ENCODE measurements at regions not wholly inside any gene's neighbourhood (a gene's known extent, or its start where the extent isn't known, plus 50 kb on each side); places are given as distances from the start of the nearest gene placed in this dataset.

- no peak for DNase-seq
Measured at GRCh38 chr1:99170516-99170915, 93.8 kb upstream of the PLPPR4 start.

DNA sequence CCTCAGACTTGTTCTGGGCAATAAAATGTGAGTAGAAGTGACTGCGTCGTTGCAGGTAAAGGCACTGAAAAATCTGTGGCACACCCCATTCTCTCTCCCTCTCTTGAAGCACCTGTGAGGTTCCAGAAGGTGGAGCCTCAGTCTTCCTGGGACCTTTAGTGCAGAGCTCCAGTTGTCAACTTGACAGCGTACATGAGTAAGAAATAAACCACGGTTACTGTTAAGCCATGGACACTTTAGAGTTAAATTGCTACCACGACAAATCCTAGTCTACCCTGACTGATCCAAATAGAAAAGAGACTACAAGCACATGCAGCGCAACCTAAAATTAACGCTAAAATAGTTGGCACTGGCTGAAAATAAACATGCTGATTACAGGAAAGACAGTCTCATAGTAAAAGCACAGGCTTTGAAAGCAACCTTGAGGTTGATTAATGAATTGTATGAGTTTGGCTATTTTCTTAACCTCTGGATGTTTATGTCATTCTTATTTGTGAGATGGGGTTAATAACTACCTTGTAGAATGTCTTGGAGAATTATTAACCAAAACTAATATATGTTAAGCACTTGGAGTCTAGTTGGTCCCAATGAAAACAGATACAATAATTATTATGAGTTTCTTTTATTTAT, 93.0 kb upstream of the PLPPR4 start:
- DNase-seq, result no peak

DNA sequence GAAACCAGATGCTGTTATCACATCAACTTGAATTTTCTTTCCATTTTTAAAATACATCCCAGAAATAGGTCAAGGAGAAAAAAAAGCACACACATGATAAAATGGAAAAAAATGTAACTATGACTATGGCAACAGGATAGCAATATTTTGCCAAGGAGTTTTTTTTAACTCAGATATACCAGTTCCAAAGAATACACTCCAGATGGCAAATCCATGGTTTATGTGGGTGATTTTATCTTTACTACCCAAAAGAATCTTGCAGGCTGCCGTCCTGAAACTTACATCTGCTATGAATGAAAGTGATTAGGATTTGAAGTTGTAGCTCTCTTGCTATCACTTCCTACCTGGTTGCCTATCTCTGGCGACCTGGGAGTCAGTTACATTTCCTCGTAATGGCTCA, 91.0 kb upstream of the PLPPR4 start:
- DNase-seq, result no peak

DNA sequence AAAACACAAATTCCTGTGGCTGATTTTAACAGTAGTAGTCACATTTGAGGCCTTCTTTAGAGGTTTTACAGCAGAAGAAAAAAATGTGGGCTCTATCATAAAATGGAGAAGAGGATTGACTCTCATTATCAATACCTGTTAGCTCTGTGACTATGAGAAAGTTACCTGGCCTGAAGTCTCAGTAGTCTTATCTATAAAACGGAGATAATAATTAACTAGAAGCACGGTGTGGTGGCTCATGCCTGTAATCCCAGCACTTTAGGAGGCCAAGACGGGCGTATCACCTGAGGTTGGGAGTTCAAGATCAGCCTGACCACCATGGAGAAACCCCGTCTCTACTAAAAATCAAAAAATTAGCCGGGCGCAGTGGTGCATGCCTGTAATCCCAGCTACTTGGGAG, 90.4 kb upstream of the PLPPR4 start:
- no peak for DNase-seq

DNA sequence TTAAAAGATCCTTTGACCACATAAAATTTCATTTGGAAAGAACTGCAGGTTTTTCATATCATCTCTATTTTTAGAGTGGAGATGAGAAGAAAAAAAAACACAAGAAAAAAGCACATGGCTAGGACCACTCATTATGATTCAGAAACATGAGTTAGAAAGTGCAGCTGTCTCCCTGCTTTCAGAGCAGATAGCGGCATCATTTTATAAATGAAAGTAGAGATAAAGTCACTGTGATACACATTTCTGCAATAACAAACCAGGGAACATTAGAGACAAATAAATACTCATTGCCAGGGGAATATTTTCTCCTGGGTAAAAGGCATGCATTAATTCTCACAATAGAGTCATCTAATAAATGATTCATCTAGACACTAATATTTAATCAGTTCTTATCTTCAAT, 87.5 kb upstream of the PLPPR4 start:
- DNase-seq, result no peak

- DNase-seq, result no peak
Measured at GRCh38 chr1:99177465-99177864, 86.8 kb upstream of the PLPPR4 start.

DNA sequence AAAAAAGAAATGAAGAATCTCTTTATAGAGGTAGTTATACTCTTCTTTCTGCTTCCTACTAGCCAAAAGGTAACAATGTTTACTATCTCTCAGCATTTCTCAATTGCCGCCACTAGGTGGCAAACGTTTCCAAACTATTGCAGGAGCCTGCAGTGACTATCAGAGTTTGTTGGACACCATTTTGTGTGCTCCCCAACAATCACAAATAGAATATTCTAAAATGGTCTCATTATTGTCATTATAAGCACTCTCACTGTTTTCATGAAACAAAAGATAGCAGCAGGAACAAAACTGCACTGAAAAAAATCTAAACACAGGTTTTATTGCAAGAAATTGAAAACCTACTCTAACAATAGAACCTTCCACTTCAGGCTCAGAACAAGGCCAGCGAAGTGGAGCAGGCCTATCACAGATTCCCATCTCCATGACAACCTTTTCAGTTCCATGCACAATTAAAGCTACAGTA, 83.9 kb upstream of the PLPPR4 start:
- peak; percentile 94 for DNase-seq

DNA sequence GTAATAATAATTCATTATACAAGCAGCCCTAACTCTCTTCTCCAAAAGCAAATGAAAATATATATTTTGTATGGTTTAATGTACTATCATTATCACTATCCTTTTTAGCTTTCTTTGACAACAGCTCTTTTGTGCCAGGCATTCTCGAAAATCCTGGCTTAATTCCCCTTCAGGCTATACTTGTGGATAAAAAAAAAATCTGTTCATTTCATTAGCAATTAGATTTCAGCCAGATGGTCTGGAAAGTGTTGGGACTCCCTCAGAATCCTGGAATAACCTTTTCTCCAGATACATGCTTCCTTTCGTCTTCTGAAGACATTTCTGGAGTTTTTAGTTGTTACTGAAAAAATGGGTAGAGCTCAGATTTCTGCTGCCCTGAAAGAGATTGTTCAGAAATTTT, 83.4 kb upstream of the PLPPR4 start:
- peak; percentile 34 for DNase-seq

DNA sequence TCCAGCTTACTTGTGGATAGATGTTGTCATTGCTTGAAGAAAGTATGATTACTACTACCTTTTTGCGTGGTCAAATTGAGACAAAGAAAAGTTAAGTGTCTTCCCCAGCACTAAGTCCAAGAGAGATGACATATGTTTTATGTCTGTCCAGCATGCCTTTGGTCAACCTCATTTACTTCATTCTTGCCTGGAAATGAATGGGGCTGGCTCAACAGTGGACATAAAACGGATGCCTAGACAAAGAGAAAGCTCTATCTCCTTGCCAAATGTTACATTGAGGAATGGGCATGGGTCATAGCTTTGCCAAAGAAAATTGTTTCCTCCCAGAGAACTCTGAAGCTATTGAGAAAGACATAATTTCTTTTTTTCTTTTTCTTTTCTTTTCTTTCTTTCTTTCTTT, 82.4 kb upstream of the PLPPR4 start:
- DNase-seq, result peak; percentile 2

DNA sequence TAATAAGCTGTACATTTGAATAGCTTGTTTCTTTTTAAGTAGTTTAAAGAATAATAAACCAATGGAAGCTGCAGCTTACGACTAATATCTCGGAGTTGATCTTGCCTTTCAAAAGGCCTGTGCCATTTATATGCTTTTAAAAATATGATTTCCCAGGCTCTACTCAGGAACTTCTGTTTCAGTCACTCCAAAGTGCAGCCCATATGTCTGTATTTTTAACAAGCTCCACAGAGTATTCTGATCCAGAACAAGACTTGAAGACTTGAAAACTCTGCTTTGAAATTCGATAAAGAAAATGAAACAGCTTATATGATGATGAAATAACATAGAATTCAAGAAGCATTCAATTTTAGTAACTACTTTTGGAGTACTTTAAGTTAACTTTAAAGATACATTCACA, 79.1 kb upstream of the PLPPR4 start:
- no peak for DNase-seq

DNA sequence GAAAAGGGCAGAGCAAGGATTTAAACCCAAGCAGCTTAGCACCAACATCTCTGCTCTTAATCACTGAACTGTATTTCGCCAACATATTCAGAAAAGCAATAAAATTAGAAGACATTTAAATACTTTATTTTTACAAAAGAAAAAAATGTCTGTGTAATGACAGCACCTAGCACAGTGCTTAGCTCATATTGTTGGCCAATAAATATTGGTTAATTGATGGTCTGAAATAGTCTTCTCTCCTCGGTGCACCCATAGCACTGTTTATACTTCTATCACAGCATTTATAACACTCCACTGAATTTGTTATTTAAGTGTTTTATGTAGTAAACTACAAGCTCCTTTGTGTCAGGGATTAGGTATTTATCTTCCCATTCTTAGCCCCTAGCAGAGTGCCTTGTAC, 70.9 kb upstream of the PLPPR4 start:
- no peak for DNase-seq

- no peak for DNase-seq
Measured at GRCh38 chr1:99198393-99198792, 65.9 kb upstream of the PLPPR4 start.

DNA sequence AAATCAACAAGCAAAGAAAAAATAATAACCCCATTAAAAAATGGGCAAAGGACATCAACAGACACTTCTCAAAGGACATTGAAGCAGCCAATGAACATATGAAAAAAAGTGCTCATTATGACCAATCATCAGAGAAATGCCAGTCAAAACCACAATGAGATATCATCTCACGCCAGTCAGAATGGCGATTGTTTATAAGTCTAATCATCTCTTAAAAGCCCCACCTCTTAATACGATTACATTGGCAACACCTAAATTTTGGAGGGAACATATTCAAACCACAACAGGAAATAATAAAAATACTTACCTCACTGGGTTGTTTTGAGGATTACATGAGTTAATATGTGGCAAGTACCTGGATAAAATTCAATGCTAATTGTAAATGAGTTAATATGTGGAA, 57.1 kb upstream of the PLPPR4 start:
- DNase-seq, result no peak

All from tongue (tissue), 1 donor.